GM12873 (cell line): ENCODE measurements at regions not wholly inside any gene's neighbourhood (a gene's known extent, or its start where the extent isn't known, plus 50 kb on each side); places are given as distances from the start of the nearest gene placed in this dataset.

Experiments
- TF ChIP-seq, protein P1 (sequence below): IDR thresholded peaks from 2 replicates; pipeline ENCODE4 v1.5.1; 2012; ENCODE audit warnings: low read depth, mild to moderate bottlenecking, moderate library complexity, low read length, control low read depth; ENCODE audit not compliant: insufficient read depth; ENCODE audit errors: missing control alignments

DNA sequence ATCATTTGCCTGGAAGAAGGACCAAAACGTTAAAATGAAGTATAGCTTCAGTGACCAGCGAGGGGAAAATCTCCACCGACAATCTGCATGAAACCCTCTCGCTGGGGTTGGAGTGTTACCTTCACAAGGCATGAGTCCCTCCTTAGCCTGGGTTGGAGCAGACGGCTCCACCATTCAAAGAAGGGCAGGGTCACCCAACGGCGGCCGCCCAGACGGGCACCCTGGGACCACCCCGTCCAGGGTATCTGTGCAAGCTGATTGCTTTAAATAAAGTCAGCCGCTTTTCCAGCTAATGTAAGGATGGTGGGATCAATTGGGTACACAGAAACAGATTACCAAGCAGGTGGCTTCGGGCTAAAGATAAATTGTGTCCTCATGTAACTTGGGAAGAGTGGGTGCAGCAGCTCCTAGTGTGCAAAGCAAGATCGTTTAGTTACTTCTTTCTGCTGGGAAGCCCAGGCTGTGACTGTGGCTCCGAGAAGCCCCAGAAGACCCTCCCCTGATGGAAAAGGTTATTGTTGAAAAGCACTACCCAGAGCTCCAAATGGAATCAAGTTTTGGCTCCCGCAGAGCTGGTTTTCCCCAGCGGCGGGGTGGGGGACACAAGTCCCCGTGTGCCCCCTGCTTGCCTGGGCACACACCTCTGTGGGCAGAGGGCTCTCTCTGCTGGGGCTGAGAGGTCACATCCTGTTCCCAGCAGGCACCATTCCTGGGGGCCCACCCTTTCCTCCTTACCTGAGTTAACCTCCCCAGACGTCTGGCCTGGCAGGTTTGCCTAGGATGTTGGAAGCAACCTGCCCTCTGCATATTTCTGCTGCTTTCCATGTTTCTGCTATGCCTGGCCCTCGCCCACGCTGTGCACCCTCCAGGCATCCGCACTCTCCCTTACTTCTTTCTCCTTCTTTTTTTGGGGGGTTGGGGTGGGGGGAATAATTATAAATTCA lies 318.6 kb upstream of the DIO3 start:
- TF ChIP-seq, protein P1, sequence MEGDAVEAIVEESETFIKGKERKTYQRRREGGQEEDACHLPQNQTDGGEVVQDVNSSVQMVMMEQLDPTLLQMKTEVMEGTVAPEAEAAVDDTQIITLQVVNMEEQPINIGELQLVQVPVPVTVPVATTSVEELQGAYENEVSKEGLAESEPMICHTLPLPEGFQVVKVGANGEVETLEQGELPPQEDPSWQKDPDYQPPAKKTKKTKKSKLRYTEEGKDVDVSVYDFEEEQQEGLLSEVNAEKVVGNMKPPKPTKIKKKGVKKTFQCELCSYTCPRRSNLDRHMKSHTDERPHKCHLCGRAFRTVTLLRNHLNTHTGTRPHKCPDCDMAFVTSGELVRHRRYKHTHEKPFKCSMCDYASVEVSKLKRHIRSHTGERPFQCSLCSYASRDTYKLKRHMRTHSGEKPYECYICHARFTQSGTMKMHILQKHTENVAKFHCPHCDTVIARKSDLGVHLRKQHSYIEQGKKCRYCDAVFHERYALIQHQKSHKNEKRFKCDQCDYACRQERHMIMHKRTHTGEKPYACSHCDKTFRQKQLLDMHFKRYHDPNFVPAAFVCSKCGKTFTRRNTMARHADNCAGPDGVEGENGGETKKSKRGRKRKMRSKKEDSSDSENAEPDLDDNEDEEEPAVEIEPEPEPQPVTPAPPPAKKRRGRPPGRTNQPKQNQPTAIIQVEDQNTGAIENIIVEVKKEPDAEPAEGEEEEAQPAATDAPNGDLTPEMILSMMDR, result no peak

DNA sequence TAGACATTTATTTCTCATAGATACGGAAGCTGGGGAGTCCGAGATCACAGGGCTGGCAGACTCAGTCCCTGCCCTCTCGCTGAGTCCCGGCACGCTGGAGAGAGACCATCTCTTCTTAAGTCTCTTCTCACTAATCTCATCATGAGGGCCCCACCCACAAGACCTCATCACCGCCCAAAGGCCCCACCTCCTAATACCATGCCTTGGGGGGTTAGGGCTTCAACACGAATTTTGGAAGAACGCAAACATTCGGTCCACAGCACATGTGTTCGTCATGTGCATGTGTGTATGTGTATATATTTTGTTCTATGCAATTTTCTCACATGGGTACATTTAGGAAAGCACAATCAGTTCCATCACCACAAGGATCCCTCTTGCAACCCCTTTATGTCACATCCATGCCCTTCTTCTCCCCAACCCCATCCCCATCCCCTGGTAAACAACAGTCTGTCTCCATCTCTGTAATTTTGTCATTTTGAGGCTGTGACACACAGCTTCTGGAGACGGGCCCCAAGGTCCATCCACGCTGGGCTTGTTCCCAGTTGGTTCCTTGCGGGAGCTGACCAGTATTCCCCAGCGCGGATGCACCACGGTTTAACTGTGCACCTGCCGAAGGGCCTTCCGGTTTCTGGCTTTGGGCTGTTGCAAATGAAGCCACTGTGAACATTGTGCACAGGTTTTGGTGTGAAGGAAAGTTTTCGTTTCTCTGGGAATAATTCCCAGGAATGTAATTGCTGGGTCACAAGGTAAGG lies 317.5 kb upstream of the DIO3 start:
- TF ChIP-seq, protein P1, result no peak

DNA sequence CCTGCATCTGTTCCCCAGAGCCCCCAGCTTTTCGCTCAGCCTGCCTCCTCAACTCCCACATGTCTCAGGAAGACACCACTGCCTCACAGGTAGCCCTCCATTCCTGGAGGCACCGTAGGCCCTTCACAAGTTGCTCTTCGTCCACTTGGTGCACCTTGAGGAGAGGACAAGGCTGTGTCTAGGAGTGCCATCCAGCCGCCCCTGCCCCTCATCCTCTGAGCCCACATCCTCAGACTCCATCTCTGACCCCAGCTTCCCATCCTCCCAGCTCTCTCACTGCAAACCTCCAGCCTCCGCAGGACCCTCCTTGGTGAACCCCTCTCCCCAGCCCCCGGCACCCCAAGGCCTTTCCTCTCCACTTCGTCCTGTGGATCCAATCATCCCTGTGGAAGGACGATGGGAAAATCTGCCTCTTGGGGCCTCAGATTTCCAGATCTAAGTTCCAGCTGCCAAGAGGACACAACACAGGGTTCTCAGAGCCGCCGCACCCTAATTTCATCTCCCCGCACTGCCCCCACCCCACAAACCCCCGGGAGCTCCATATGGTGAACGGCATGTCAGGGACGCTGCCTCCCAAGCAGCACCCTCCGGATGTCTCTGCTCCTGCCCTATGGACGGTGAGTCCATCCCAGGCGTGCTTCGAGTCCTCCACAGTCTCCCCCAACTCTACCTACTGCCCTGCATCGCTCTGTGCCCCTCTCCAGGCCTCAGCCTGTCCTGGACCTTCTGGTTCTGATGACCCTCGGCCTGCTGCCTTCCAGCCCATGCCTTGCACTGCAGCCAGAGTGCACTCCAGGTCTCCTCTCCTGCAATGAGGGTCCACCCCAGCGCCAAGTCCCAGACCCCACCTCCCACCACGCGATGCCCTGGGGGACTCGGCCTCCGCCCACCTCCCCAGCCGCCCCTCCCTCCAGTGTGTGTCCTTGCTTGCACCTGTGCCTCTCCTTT lies 314.1 kb upstream of the DIO3 start:
- TF ChIP-seq, protein P1, result no peak

DNA sequence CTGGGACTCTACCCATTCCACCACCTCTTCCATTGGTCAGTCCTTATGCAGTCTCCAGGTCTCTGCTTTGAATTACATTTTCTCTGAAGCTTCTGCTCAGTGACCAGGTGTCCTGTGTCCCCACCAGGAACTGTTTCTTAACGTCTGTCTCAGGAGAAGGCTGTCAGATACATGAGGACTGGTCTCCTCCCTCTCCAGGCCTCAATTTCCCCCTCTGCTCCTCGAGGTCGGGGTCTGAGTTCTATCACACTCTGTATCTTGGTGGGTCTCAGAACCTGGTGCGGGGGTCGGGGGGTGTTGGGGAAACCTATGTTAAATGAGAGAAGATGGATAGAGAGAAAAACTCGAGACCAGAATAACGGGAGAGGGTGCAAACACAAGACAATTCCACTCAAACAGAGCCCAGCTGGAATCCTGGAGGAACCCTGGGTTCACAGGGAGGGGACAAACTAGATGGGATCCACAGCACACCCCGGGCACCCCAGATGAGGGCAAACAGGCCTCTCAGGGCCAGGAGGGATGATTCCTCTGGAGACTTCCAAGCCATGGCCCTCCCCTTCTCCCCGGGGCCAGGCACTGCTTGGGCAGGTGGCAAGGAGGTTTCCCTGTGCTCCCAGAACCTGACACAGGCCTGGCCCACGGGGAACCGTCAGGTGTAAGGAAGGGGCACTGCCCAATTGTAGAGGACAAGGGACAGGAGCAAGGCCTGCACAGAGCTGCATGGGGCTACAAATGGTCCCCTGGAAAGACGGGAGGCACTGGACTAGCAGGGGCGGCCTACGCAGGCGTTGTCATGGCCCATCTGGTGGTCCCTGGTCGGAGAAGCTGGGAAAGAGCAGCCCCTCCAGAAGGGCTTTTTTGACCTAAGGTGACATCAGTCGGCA lies 313.2 kb upstream of the DIO3 start:
- TF ChIP-seq, protein P1, result no peak

DNA sequence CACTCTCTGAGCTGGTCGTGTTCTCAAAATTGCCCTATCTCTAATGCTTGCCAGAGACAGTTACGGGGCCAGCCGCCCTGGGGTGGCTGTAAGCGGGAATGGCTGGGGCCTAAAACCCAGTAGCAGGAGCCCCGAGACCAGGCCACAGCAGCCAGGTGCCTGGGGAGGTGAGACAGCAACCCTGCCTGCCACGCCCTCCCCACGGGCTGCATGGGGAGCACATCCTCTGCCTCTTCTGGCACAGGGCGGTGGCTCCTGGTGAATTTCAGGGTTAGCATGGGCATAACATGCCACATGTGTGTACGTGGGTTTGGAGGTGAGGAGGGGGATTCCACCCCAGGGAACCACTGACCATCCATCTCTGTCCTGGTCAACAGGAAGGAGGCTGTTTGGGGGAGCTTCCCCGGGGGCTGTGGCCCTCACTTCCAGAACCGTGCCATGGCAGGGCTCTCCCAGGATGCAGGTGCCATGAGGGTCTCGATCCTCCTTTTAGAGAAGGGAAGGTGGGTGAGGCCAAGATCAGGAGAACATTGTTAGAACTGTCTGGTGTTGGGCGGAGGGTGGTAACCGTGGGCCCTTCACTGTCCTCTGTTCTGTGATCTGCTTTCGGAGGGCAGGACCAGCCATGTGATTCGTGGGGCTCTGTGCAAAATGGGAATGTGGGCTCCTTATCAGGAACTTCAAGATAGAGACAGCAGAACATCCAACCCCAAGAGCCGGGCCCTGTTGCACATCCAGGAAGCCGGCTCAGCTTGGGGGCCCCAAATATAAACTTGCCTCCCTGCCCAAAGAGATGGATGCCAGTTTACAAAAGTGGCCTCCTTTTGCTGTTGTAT lies 312.2 kb upstream of the DIO3 start:
- TF ChIP-seq, protein P1, result no peak

DNA sequence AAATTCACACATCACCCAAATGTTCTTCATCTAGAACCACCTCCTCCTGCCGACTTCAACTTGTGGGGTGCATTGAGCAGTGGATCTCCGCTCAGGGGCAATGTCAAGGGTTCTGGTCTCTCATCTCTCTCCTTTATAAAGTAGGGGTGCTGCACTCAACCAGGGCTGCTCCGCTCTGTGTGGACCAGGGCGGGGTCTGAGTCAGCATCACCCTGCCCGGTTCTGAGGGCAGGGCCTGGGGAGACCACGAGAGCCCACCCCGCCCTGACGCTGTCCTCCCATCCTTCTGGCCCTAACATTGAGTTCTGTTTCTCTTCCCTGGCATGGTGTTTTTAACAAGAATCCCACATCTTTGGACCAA lies 311.6 kb upstream of the DIO3 start:
- TF ChIP-seq, protein P1, result no peak
